ENCODE measurements at regions not wholly inside any gene's neighbourhood (a gene's known extent, or its start where the extent isn't known, plus 50 kb on each side); places are given as distances from the start of the nearest gene placed in this dataset.

GRCh38 chr2:38441346-38441745 is 64.3 kb upstream of the ATL2 start:
- H3K27ac ChIP-seq (ENCODE audit: low read length) = no peak overlapping the region
- H3K4me2 ChIP-seq (ENCODE audit: low read depth, low read length, poor library complexity, severe bottlenecking) = no peak overlapping the region
- H3K79me2 ChIP-seq (ENCODE audit: low read length) = no peaks in the 10 kb centered on the region
- H3K4me3 ChIP-seq (ENCODE audit: low read length) = no peak overlapping the region
- H3K9ac ChIP-seq (ENCODE audit: low read length) = no peak overlapping the region
- H3K4me1 ChIP-seq (ENCODE audit: low read length) = peaks cover 3% of the 10 kb centered on the region; the same call in 1 of the 2 replicates
- DNase-seq = no peak
- no peak overlapping the region for H2AFZ ChIP-seq (ENCODE audit: low read length)
- no peaks in the 10 kb centered on the region for H3K36me3 ChIP-seq (ENCODE audit: insufficient read depth, low read length)
- H4K20me1 ChIP-seq (ENCODE audit: insufficient read depth, low read depth, low read length) = no peaks in the 10 kb centered on the region
- H3K27me3 ChIP-seq (ENCODE audit: low read length) = no peaks in the 10 kb centered on the region
- H3K9me2 ChIP-seq (replicated peaks; ENCODE audit: insufficient read depth, low read length) = no peaks in the 10 kb centered on the region
- no peaks in the 10 kb centered on the region for H3K9me3 ChIP-seq (ENCODE audit: low read length)

GRCh38 chr2:38440655-38441054 is 63.6 kb upstream of the ATL2 start:
- H4K20me1 ChIP-seq (ENCODE audit: insufficient read depth, low read depth, low read length) = no peaks in the 10 kb centered on the region
- no peaks in the 10 kb centered on the region for H3K9me3 ChIP-seq (ENCODE audit: low read length)
- DNase-seq = no peak
- H3K4me2 ChIP-seq (ENCODE audit: low read depth, low read length, poor library complexity, severe bottlenecking) = no peak overlapping the region
- no peak overlapping the region for H3K27ac ChIP-seq (ENCODE audit: low read length)
- no peaks in the 10 kb centered on the region for H3K9me2 ChIP-seq (replicated peaks; ENCODE audit: insufficient read depth, low read length)
- no peaks in the 10 kb centered on the region for H3K79me2 ChIP-seq (ENCODE audit: low read length)
- H2AFZ ChIP-seq (ENCODE audit: low read length) = no peak overlapping the region
- no peaks in the 10 kb centered on the region for H3K36me3 ChIP-seq (ENCODE audit: insufficient read depth, low read length)
- no peaks in the 10 kb centered on the region for H3K27me3 ChIP-seq (ENCODE audit: low read length)
- no peak overlapping the region for H3K9ac ChIP-seq (ENCODE audit: low read length)
- no peak overlapping the region for H3K4me3 ChIP-seq (ENCODE audit: low read length)
- peaks cover 3% of the 10 kb centered on the region; the same call in 1 of the 2 replicates for H3K4me1 ChIP-seq (ENCODE audit: low read length)

- H3K4me2 ChIP-seq (ENCODE audit: low read depth, low read length, poor library complexity, severe bottlenecking) = no peak overlapping the region
These were observed 62.8 kb upstream of the ATL2 start for GRCh38 chr2:38439863-38440262.

GRCh38 chr2:38438883-38439612 is 62.0 kb upstream of the ATL2 start:
- no peaks in the 10 kb centered on the region for H3K9me3 ChIP-seq (ENCODE audit: low read length)
- H3K27ac ChIP-seq (ENCODE audit: low read length) = no peak overlapping the region
- H3K4me2 ChIP-seq (ENCODE audit: low read depth, low read length, poor library complexity, severe bottlenecking) = no peak overlapping the region
- no peak for DNase-seq
- no peaks in the 10 kb centered on the region for H4K20me1 ChIP-seq (ENCODE audit: insufficient read depth, low read depth, low read length)
- H3K4me3 ChIP-seq (ENCODE audit: low read length) = no peak overlapping the region
- H3K27me3 ChIP-seq (ENCODE audit: low read length) = no peaks in the 10 kb centered on the region
- no peaks in the 10 kb centered on the region for H3K36me3 ChIP-seq (ENCODE audit: insufficient read depth, low read length)
- no peak overlapping the region for H2AFZ ChIP-seq (ENCODE audit: low read length)
- peaks cover 3% of the 10 kb centered on the region; the same call in 1 of the 2 replicates for H3K4me1 ChIP-seq (ENCODE audit: low read length)
- no peak overlapping the region for H3K9ac ChIP-seq (ENCODE audit: low read length)
- H3K9me2 ChIP-seq (replicated peaks; ENCODE audit: insufficient read depth, low read length) = no peaks in the 10 kb centered on the region
- H3K79me2 ChIP-seq (ENCODE audit: low read length) = no peaks in the 10 kb centered on the region

More at GRCh38 chr2:38439863-38440262, 62.8 kb upstream of the ATL2 start:
- Histone ChIP-seq H3K27me3 (ENCODE audit: low read length) (no peaks in the 10 kb centered on the region), H3K36me3 (ENCODE audit: insufficient read depth, low read length) (no peaks in the 10 kb centered on the region), H3K79me2 (ENCODE audit: low read length) (no peaks in the 10 kb centered on the region), H3K4me3 (ENCODE audit: low read length) (no peak overlapping the region), H3K9me2 (replicated peaks; ENCODE audit: insufficient read depth, low read length) (no peaks in the 10 kb centered on the region), H4K20me1 (ENCODE audit: insufficient read depth, low read depth, low read length) (no peaks in the 10 kb centered on the region), H3K9me3 (ENCODE audit: low read length) (no peaks in the 10 kb centered on the region), H3K27ac (ENCODE audit: low read length) (no peak overlapping the region), H3K4me1 (ENCODE audit: low read length) (peaks cover 3% of the 10 kb centered on the region; the same call in 1 of the 2 replicates), H2AFZ (ENCODE audit: low read length) (no peak overlapping the region), H3K9ac (ENCODE audit: low read length) (no peak overlapping the region)
- DNase-seq = no peak

- DNase-seq = no peak
- H3K4me2 ChIP-seq (ENCODE audit: low read depth, low read length, poor library complexity, severe bottlenecking) = no peak overlapping the region
These were observed 61.2 kb upstream of the ATL2 start for GRCh38 chr2:38438133-38438882.

GRCh38 chr2:38436227-38436664 is 59.2 kb upstream of the ATL2 start:
- H4K20me1 ChIP-seq (ENCODE audit: insufficient read depth, low read depth, low read length) = no peaks in the 10 kb centered on the region
- no peak overlapping the region for H3K9ac ChIP-seq (ENCODE audit: low read length)
- no peak for DNase-seq
- no peaks in the 10 kb centered on the region for H3K9me2 ChIP-seq (replicated peaks; ENCODE audit: insufficient read depth, low read length)
- no peaks in the 10 kb centered on the region for H3K36me3 ChIP-seq (ENCODE audit: insufficient read depth, low read length)
- no peaks in the 10 kb centered on the region for H3K79me2 ChIP-seq (ENCODE audit: low read length)
- no peak overlapping the region for H3K4me3 ChIP-seq (ENCODE audit: low read length)
- H3K4me2 ChIP-seq (ENCODE audit: low read depth, low read length, poor library complexity, severe bottlenecking) = no peak overlapping the region
- no peaks in the 10 kb centered on the region for H3K27me3 ChIP-seq (ENCODE audit: low read length)
- H3K4me1 ChIP-seq (ENCODE audit: low read length) = peaks cover 3% of the 10 kb centered on the region; the same call in 1 of the 2 replicates
- H3K9me3 ChIP-seq (ENCODE audit: low read length) = no peaks in the 10 kb centered on the region
- H3K27ac ChIP-seq (ENCODE audit: low read length) = no peak overlapping the region
- no peak overlapping the region for H2AFZ ChIP-seq (ENCODE audit: low read length)

More at GRCh38 chr2:38438133-38438882, 61.2 kb upstream of the ATL2 start:
- Histone ChIP-seq H3K36me3 (ENCODE audit: insufficient read depth, low read length) (no peaks in the 10 kb centered on the region), H3K9ac (ENCODE audit: low read length) (no peak overlapping the region), H3K27me3 (ENCODE audit: low read length) (no peaks in the 10 kb centered on the region), H3K27ac (ENCODE audit: low read length) (no peak overlapping the region), H2AFZ (ENCODE audit: low read length) (no peak overlapping the region), H4K20me1 (ENCODE audit: insufficient read depth, low read depth, low read length) (no peaks in the 10 kb centered on the region), H3K9me3 (ENCODE audit: low read length) (no peaks in the 10 kb centered on the region), H3K9me2 (replicated peaks; ENCODE audit: insufficient read depth, low read length) (no peaks in the 10 kb centered on the region), H3K79me2 (ENCODE audit: low read length) (no peaks in the 10 kb centered on the region), H3K4me1 (ENCODE audit: low read length) (peaks cover 3% of the 10 kb centered on the region; the same call in 1 of the 2 replicates), H3K4me3 (ENCODE audit: low read length) (no peak overlapping the region)

GRCh38 chr2:38435775-38436174 is 58.7 kb upstream of the ATL2 start:
- DNase-seq = no peak
- H3K27me3 ChIP-seq (ENCODE audit: low read length) = no peaks in the 10 kb centered on the region
- no peak overlapping the region for H3K4me2 ChIP-seq (ENCODE audit: low read depth, low read length, poor library complexity, severe bottlenecking)
- no peaks in the 10 kb centered on the region for H3K36me3 ChIP-seq (ENCODE audit: insufficient read depth, low read length)
- H2AFZ ChIP-seq (ENCODE audit: low read length) = no peak overlapping the region
- no peaks in the 10 kb centered on the region for H3K79me2 ChIP-seq (ENCODE audit: low read length)
- H3K27ac ChIP-seq (ENCODE audit: low read length) = no peak overlapping the region
- no peaks in the 10 kb centered on the region for H3K9me2 ChIP-seq (replicated peaks; ENCODE audit: insufficient read depth, low read length)
- H3K4me1 ChIP-seq (ENCODE audit: low read length) = peaks cover 3% of the 10 kb centered on the region; the same call in 1 of the 2 replicates
- no peak overlapping the region for H3K4me3 ChIP-seq (ENCODE audit: low read length)
- H3K9ac ChIP-seq (ENCODE audit: low read length) = no peak overlapping the region
- no peaks in the 10 kb centered on the region for H3K9me3 ChIP-seq (ENCODE audit: low read length)
- no peaks in the 10 kb centered on the region for H4K20me1 ChIP-seq (ENCODE audit: insufficient read depth, low read depth, low read length)

GRCh38 chr2:38434595-38434994 is 57.5 kb upstream of the ATL2 start:
- no peak for DNase-seq
- Histone ChIP-seq H3K9ac (ENCODE audit: low read length) (no peak overlapping the region), H2AFZ (ENCODE audit: low read length) (no peak overlapping the region), H3K9me2 (replicated peaks; ENCODE audit: insufficient read depth, low read length) (no peaks in the 10 kb centered on the region), H3K4me1 (ENCODE audit: low read length) (no peaks in the 10 kb centered on the region), H3K36me3 (ENCODE audit: insufficient read depth, low read length) (no peaks in the 10 kb centered on the region), H3K4me3 (ENCODE audit: low read length) (no peak overlapping the region), H3K27ac (ENCODE audit: low read length) (no peak overlapping the region), H3K79me2 (ENCODE audit: low read length) (no peaks in the 10 kb centered on the region), H4K20me1 (ENCODE audit: insufficient read depth, low read depth, low read length) (no peaks in the 10 kb centered on the region), H3K27me3 (ENCODE audit: low read length) (no peaks in the 10 kb centered on the region), H3K9me3 (ENCODE audit: low read length) (no peaks in the 10 kb centered on the region), H3K4me2 (ENCODE audit: low read depth, low read length, poor library complexity, severe bottlenecking) (no peak overlapping the region)

Data from Karpas-422 (cell line).